ENCODE measurements at regions not wholly inside any gene's neighbourhood (a gene's known extent, or its start where the extent isn't known, plus 50 kb on each side); places are given as distances from the start of the nearest gene placed in this dataset.

DNA sequence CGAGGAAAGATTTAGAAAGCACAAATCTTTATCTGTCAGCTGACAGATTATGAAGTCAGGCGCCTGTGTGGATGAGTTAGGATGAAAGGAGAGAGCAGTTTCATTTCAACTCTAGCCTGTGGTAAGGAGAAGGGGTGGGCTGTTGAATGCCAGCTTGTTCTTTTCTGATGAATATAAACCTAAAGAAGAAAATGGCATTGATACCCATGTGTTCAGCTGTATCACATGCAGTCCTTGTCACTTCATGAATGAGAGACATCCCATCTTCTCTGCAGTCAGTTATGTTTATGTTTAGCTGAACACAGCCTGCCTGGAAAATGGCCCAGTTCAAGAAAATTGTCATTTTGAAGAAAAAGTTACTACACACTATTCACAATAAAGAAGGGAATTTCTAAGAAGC, 345.7 kb upstream of the RBMS3 start:
- Histone ChIP-seq H3K9me3 (replicated peaks in 1 of 11) (no peaks in the 10 kb centered on the region), H4K20me1 (no peaks in the 10 kb centered on the region), H3K27ac (no peak overlapping the region), H3K4me3 (no peak overlapping the region), H3K27me3 (peaks cover 0 to 18% (median 0%) of the 10 kb centered on the region in 11 experiments; a peak in 2 of 22 replicates), H3K4me2 (no peak overlapping the region), H3K36me3 (no peaks in the 10 kb centered on the region), H3K9ac (no peak overlapping the region), H3K4me1 (peaks cover 0 to 6% (median 0%) of the 10 kb centered on the region in 10 experiments; a peak in 6 of 20 replicates)
- TF ChIP-seq Cebpa-rat (IDR thresholded peaks at IDR 0.05), result no peak

GRCh38 chr3:28936154-28936553, 344.7 kb upstream of the RBMS3 start:
- no peak for TF ChIP-seq Cebpa-rat (IDR thresholded peaks at IDR 0.05)
- Histone ChIP-seq H3K27ac (no peak overlapping the region), H4K20me1 (no peaks in the 10 kb centered on the region), H3K4me1 (peaks cover 0 to 16% (median 2%) of the 10 kb centered on the region in 10 experiments; a peak in 11 of 20 replicates), H3K9me3 (replicated peaks in 1 of 11) (no peaks in the 10 kb centered on the region), H3K4me2 (no peak overlapping the region), H3K27me3 (peaks cover 0 to 18% (median 0%) of the 10 kb centered on the region in 11 experiments; a peak in 2 of 22 replicates), H3K4me3 (no peak overlapping the region), H3K9ac (no peak overlapping the region), H3K36me3 (no peaks in the 10 kb centered on the region)

DNA sequence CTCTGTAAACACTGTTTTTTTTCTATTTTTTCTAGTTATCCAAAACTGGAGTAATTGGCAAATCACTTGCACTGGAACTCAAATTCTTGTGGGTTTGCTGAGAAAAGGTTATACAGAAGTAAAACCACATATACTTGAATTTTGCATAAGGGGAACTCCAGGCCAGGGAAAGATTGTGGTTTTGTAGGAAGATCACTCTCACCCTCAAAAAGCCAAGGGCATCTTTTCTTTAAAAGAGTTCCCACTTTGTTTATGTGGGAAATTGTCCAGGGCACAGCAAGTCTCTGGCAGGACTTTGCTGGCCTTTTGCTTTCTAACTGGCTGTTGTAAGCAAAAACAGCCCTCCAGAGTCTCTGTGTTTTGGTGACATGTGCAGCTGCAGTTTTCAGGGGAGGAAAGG, 340.3 kb upstream of the RBMS3 start:
- Histone ChIP-seq H4K20me1 (no peaks in the 10 kb centered on the region), H3K4me2 (peak overlapping the region in 5 of 11 experiments; percentile 41 to 74 (median 72); a peak in 9 of 22 replicates), H3K27ac (no peak overlapping the region), H3K9me3 (replicated peaks in 1 of 11) (no peaks in the 10 kb centered on the region), H3K4me3 (no peak overlapping the region), H3K27me3 (peaks cover 0 to 24% (median 0%) of the 10 kb centered on the region in 11 experiments; a peak in 3 of 22 replicates), H3K4me1 (peaks cover 0 to 20% (median 2%) of the 10 kb centered on the region in 10 experiments; a peak in 11 of 20 replicates), H3K36me3 (no peaks in the 10 kb centered on the region), H3K9ac (no peak overlapping the region; a peak in 1 of 22 replicates)
- TF ChIP-seq Cebpa-rat (IDR thresholded peaks at IDR 0.05), result no peak

DNA sequence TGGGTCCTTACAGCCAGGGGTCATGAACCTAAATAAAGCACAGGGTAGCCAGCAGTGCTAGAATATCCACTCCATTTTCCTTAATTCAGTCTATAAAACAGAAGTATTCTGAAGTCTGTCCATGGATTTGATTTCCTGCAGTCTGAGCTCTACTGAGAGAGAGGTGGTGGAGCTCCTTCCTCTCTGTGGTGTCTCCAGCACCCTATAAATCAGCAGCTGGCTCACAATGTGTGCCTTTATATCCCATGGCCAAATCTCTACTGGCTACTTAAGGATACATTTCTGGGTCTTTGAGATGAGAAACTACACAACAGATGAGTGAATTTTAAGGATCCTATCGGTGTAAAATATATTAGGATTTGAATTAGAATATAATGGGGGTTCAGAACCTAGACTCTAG, 339.9 kb upstream of the RBMS3 start:
- TF ChIP-seq Cebpa-rat (IDR thresholded peaks at IDR 0.05), result no peak
- Histone ChIP-seq H3K27ac (no peak overlapping the region), H3K9ac (no peak overlapping the region; a peak in 1 of 22 replicates), H3K4me1 (peaks cover 0 to 20% (median 2%) of the 10 kb centered on the region in 10 experiments; a peak in 11 of 20 replicates), H4K20me1 (no peaks in the 10 kb centered on the region), H3K4me2 (peak overlapping the region in 5 of 11 experiments; percentile 41 to 74 (median 72); a peak in 9 of 22 replicates), H3K36me3 (no peaks in the 10 kb centered on the region), H3K4me3 (no peak overlapping the region), H3K27me3 (peaks cover 0 to 24% (median 0%) of the 10 kb centered on the region in 11 experiments; a peak in 3 of 22 replicates), H3K9me3 (replicated peaks in 1 of 11) (no peaks in the 10 kb centered on the region)

DNA sequence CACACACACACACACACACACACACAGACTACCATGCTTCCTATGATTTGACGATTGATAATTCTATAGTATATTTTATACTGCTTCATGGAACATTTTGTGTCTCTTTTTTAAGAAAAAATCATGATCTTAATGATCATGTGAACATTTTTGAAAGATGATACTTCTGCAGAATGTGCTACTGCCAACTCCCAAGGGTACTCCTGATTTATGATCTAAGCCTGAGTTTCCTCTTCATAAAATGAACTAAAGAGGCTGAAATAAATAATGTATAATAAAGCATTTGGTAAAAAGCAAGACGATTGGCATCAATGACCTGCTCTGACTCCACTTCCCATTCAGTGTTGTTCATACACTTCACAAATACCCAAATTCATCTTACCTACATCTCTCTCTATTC, 333.8 kb upstream of the RBMS3 start:
- Histone ChIP-seq H3K4me3 (no peak overlapping the region), H3K9ac (no peak overlapping the region), H4K20me1 (no peaks in the 10 kb centered on the region), H3K9me3 (replicated peaks in 1 of 11) (no peaks in the 10 kb centered on the region), H3K27me3 (peaks cover 0 to 10% (median 0%) of the 10 kb centered on the region in 11 experiments; a peak in 3 of 22 replicates), H3K36me3 (no peaks in the 10 kb centered on the region), H3K27ac (no peak overlapping the region), H3K4me2 (no peak overlapping the region), H3K4me1 (peaks cover 0 to 4% (median 0%) of the 10 kb centered on the region in 10 experiments; a peak in 5 of 20 replicates)
- TF ChIP-seq Cebpa-rat (IDR thresholded peaks at IDR 0.05), result no peak

- peaks cover 0 to 11% (median 0%) of the 10 kb centered on the region in 10 experiments; a peak in 7 of 20 replicates for H3K4me1 ChIP-seq
- no peak overlapping the region for H3K4me2 ChIP-seq
- H3K36me3 ChIP-seq, result no peaks in the 10 kb centered on the region
- no peak overlapping the region for H3K27ac ChIP-seq
- H3K9me3 ChIP-seq (replicated peaks in 1 of 11), result no peaks in the 10 kb centered on the region
- no peaks in the 10 kb centered on the region for H4K20me1 ChIP-seq
- H3K27me3 ChIP-seq, result peaks cover 0 to 8% (median 0%) of the 10 kb centered on the region in 11 experiments; a peak in 3 of 22 replicates
- no peak for TF ChIP-seq Cebpa-rat (IDR thresholded peaks at IDR 0.05)
- H3K9ac ChIP-seq, result no peak overlapping the region
- no peak overlapping the region for H3K4me3 ChIP-seq
Measured at GRCh38 chr3:28947751-28948150, 333.1 kb upstream of the RBMS3 start.

GRCh38 chr3:28948685-28949084, 332.2 kb upstream of the RBMS3 start:
- Histone ChIP-seq H3K27ac (no peak overlapping the region), H4K20me1 (no peaks in the 10 kb centered on the region), H3K4me1 (peaks cover 0 to 14% (median 0%) of the 10 kb centered on the region in 10 experiments; a peak in 7 of 20 replicates), H3K36me3 (no peaks in the 10 kb centered on the region), H3K4me2 (no peak overlapping the region), H3K9ac (no peak overlapping the region), H3K9me3 (replicated peaks in 1 of 11) (peaks cover 0 to 2% (median 0%) of the 10 kb centered on the region in 11 experiments; a peak in 2 of 22 replicates), H3K27me3 (no peaks in the 10 kb centered on the region), H3K4me3 (no peak overlapping the region)
- no peak for TF ChIP-seq Cebpa-rat (IDR thresholded peaks at IDR 0.05)

DNA sequence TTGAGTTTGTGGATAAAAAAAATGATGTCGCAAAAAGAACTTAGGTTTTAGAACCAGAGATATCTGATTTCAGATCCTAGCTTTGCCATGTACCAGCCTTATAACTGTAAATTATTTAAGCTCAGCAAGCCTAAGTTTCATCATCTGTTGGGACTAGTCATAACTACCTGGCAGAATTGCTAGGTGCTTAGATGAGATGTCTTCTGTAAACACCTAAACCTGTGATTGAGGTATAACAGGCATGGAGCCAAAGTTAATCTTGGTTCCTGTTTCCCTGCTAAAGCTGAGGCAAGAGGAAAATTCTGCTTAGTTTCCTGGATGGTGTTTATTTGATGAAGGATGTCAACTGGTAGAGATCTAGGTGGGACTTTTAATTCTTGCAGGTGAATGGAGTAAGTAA, 331.3 kb upstream of the RBMS3 start:
- Histone ChIP-seq H3K9me3 (replicated peaks in 1 of 11) (peaks cover 0 to 6% (median 0%) of the 10 kb centered on the region in 11 experiments; a peak in 3 of 22 replicates), H3K4me3 (no peak overlapping the region), H4K20me1 (no peaks in the 10 kb centered on the region), H3K4me2 (no peak overlapping the region), H3K4me1 (peaks cover 0 to 14% (median 0%) of the 10 kb centered on the region in 10 experiments; a peak in 7 of 20 replicates), H3K36me3 (no peaks in the 10 kb centered on the region), H3K27ac (no peak overlapping the region), H3K9ac (no peak overlapping the region), H3K27me3 (no peaks in the 10 kb centered on the region)
- TF ChIP-seq Cebpa-rat (IDR thresholded peaks at IDR 0.05), result no peak

GRCh38 chr3:28950614-28951013, 330.3 kb upstream of the RBMS3 start:
- Histone ChIP-seq H3K4me2 (no peak overlapping the region), H3K4me1 (peaks cover 0 to 14% (median 0%) of the 10 kb centered on the region in 10 experiments; a peak in 7 of 20 replicates), H3K27ac (no peak overlapping the region), H3K9me3 (replicated peaks in 1 of 11) (peaks cover 0 to 6% (median 0%) of the 10 kb centered on the region in 11 experiments; a peak in 3 of 22 replicates), H4K20me1 (no peaks in the 10 kb centered on the region), H3K27me3 (no peaks in the 10 kb centered on the region), H3K36me3 (no peaks in the 10 kb centered on the region), H3K4me3 (no peak overlapping the region), H3K9ac (no peak overlapping the region)
- no peak for TF ChIP-seq Cebpa-rat (IDR thresholded peaks at IDR 0.05)
